CD4-positive, alpha-beta T cell (primary cell): ENCODE measurements at regions not wholly inside any gene's neighbourhood (a gene's known extent, or its start where the extent isn't known, plus 50 kb on each side); places are given as distances from the start of the nearest gene placed in this dataset.

Source experiments
- ATAC-seq: fragments of 200-7000 bp; cut with Tn5 transposase; one replicate; pipeline ENCODE4 v1.10.0; 2022; ENCODE audit warnings: mild to moderate bottlenecking; ENCODE audit not compliant: poor library complexity
- CTCF ChIA-PET: fragments of 350-600 bp; sonication (Branson Sonifier 250); formaldehyde crosslinking; loops from one replicate; lab custom pipeline; 2021; ENCODE audit warnings: antibody characterized with exemption, inconsistent platforms; lab: Charles Lee
- POLR2A ChIA-PET: fragments of 350-600 bp; sonication (Branson Sonifier 250); formaldehyde crosslinking; loops from one replicate; lab custom pipeline; 2021; ENCODE audit warnings: antibody characterized with exemption, inconsistent platforms; lab: Charles Lee
- DNase-seq, 14 experiments: peaks; one replicate each; pipeline ENCODE4 v3.0.0-alpha.2; 2013 to 2020; ENCODE audit warnings: mixed read lengths in 2 of 14
- H3K27ac ChIP-seq, 2 donors: one replicate each; pipeline versions ENCODE4 v1.5.1 to v1.7.0; 2013; ENCODE audit warnings: low read length in 2 of 2, low read depth in 1 of 2, mild to moderate bottlenecking in 1 of 2
- H3K27me3 ChIP-seq, 2 experiments: 1 replicate in 1 of 2; 2 replicates in 1 of 2; pipeline versions ENCODE4 v1.6.1 to v1.7.0; 2013; ENCODE audit warnings: low read length in 2 of 2, control low read depth in 1 of 2, mild to moderate bottlenecking in 1 of 2, moderate library complexity in 1 of 2; ENCODE audit not compliant: insufficient read depth in 2 of 2, control insufficient read depth in 1 of 2
- H3K36me3 ChIP-seq: one replicate; pipeline ENCODE4 v1.6.1; 2013; ENCODE audit warnings: low read length, control low read depth; ENCODE audit not compliant: insufficient read depth
- H3K4me1 ChIP-seq: one replicate; pipeline ENCODE4 v1.6.1; 2013; ENCODE audit warnings: low read length, control low read depth; ENCODE audit not compliant: insufficient read depth
- H3K4me3 ChIP-seq: one replicate; pipeline ENCODE4 v1.5.1; 2013; ENCODE audit warnings: mild to moderate bottlenecking, low read length, moderate library complexity
- H3K9me3 ChIP-seq, 2 experiments: 1 replicate in 1 of 2; 2 replicates in 1 of 2; pipeline versions ENCODE4 v1.6.1 to v1.7.0; 2013; ENCODE audit warnings: low read length in 2 of 2, mild to moderate bottlenecking in 2 of 2, control low read depth in 1 of 2, moderate library complexity in 1 of 2; ENCODE audit not compliant: control insufficient read depth in 1 of 2, insufficient read depth in 1 of 2
- H3K27ac Mint-ChIP-seq: one replicate; pipeline ENCODE4 v1.8.0; 2020; ENCODE audit warnings: mixed read lengths
- H3K27me3 Mint-ChIP-seq: one replicate; pipeline ENCODE4 v1.8.0; 2021; ENCODE audit warnings: mixed read lengths
- H3K36me3 Mint-ChIP-seq: one replicate; pipeline ENCODE4 v1.8.0; 2021; ENCODE audit warnings: low read depth, mixed read lengths
- H3K4me1 Mint-ChIP-seq: one replicate; pipeline ENCODE4 v1.8.0; 2021; ENCODE audit warnings: low read depth, mixed read lengths
- H3K4me3 Mint-ChIP-seq: one replicate; pipeline ENCODE4 v1.8.0; 2020; ENCODE audit warnings: mild to moderate bottlenecking, mixed read lengths
- H3K9me3 Mint-ChIP-seq: one replicate; pipeline ENCODE4 v1.8.0; 2020; ENCODE audit warnings: mixed read lengths
- intact Hi-C, 2 experiments: fragments of 100-400 bp; cut with DNase I in 1 of 2; cut with micrococcal nuclease in 1 of 2; formaldehyde crosslinking; loops; one replicate each; pipeline versions ENCODE4 v1.15.1 to v1.9.0; 2023 to 2025; cut with DNase I, micrococcal nuclease
- TF ChIP-seq, protein P1 (sequence below): fragments of 200-600 bp; IDR thresholded peaks from one replicate; pipeline ENCODE4 v1.8.0; 2022; ENCODE audit warnings: antibody characterized with exemption, mild to moderate bottlenecking

DNA sequence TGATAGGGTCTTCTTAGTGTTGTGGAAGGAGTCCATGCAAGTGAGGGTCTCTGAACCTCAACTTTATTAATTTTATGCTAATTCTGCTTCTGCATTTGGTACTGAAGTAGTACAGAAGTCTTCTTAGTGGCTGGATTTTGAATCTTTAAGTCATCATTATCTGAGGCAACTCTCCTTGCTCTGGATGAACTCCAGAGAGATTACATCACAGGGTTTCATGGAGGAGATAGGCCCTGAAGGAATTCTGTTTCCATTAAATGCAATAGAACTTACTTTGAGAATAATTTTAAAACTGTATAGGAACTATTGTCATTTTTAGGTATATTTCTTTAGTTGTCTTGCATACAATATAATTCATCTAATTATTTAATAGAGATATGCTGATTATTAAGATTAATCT, 451.2 kb downstream of the FAT4 start:
- Histone ChIP-seq H3K36me3 (no peaks in the 10 kb centered on the region), H3K4me1 (no peaks in the 10 kb centered on the region), H3K9me3 (no peaks in the 10 kb centered on the region), H3K4me3 (no peak overlapping the region), H3K27me3 (no peaks in the 10 kb centered on the region), H3K27ac (no peak overlapping the region)
- peaks cover 4% of the 10 kb centered on the region for H3K9me3 Mint-ChIP-seq
- TF ChIP-seq, protein P1, sequence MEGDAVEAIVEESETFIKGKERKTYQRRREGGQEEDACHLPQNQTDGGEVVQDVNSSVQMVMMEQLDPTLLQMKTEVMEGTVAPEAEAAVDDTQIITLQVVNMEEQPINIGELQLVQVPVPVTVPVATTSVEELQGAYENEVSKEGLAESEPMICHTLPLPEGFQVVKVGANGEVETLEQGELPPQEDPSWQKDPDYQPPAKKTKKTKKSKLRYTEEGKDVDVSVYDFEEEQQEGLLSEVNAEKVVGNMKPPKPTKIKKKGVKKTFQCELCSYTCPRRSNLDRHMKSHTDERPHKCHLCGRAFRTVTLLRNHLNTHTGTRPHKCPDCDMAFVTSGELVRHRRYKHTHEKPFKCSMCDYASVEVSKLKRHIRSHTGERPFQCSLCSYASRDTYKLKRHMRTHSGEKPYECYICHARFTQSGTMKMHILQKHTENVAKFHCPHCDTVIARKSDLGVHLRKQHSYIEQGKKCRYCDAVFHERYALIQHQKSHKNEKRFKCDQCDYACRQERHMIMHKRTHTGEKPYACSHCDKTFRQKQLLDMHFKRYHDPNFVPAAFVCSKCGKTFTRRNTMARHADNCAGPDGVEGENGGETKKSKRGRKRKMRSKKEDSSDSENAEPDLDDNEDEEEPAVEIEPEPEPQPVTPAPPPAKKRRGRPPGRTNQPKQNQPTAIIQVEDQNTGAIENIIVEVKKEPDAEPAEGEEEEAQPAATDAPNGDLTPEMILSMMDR, result no peak
- CTCF ChIA-PET, result no interaction called here
- POLR2A ChIA-PET, result no interaction called here
- H3K4me3 Mint-ChIP-seq, result no peak overlapping the region
- H3K36me3 Mint-ChIP-seq, result no peaks in the 10 kb centered on the region
- intact Hi-C loops, result no loop called here
- no peaks in the 10 kb centered on the region for H3K27me3 Mint-ChIP-seq
- DNase-seq, result no peak
- no peaks in the 10 kb centered on the region for H3K4me1 Mint-ChIP-seq
- ATAC-seq, result no peak
- H3K27ac Mint-ChIP-seq, result no peak overlapping the region

DNA sequence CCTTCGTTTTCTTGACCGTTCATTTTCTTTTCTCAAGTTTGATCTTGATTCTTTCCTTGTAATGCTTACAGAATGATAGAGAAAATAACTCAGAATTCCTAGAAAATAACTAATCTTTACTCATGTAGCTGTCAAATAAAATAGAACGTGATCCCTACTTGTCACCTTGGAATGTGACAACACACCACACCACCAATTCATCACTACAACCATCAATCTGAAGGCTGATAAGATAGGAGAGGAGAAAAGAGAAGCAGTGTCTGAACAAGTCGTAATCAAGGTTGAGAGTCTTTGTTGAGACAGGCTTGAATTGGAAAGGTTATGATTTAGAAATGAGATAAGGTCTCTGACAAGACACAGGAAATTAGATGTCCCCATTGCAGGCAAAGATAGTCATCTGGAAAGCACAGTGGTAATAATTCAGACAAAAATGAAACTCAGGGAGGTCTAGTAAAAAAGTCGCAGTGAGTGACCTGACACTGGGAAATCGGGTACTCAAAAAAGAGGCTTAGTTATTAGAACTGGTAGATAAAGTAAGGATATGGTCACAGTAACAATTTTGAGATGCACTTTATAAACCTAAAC, 456.2 kb downstream of the FAT4 start:
- CTCF ChIA-PET, result no interaction called here
- peaks cover 16% of the 10 kb centered on the region for H3K9me3 Mint-ChIP-seq
- H3K4me1 Mint-ChIP-seq, result no peaks in the 10 kb centered on the region
- H3K36me3 Mint-ChIP-seq, result no peaks in the 10 kb centered on the region
- TF ChIP-seq, protein P1, result no peak
- no peak overlapping the region for H3K4me3 Mint-ChIP-seq
- H3K36me3 ChIP-seq, result no peaks in the 10 kb centered on the region
- H3K4me3 ChIP-seq, result no peak overlapping the region
- intact Hi-C loops, result no loop called here
- H3K4me1 ChIP-seq, result no peaks in the 10 kb centered on the region
- ATAC-seq, result no peak
- H3K9me3 ChIP-seq, result peaks cover 4 to 6% of the 10 kb centered on the region in 2 experiments
- H3K27me3 ChIP-seq, result no peaks in the 10 kb centered on the region
- no peaks in the 10 kb centered on the region for H3K27me3 Mint-ChIP-seq
- H3K27ac ChIP-seq, result no peak overlapping the region
- DNase-seq, result no peak
- POLR2A ChIA-PET, result no interaction called here
- H3K27ac Mint-ChIP-seq, result no peak overlapping the region

DNA sequence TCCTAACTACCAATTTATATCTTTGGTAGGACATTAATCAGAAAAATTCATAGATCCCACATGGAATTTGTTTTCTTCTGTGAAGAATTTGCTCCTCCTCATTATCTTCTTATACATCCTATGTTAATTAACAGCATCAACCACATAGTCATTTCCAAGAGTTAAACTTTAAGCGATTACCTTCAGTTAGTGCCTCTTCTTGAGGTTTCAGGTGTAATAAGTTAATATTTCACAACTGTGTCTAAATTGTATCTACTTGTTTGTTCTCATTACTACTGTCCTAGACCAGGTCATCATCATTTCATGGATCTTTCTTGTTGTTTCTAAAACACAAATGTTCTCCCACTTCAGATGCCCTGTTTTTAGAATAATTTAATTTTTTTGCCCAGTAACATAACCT, 457.9 kb downstream of the FAT4 start:
- ChIA-PET CTCF (no interaction called here), POLR2A (no interaction called here)
- no peak for DNase-seq
- H3K27ac Mint-ChIP-seq, result no peak overlapping the region
- Histone ChIP-seq H3K4me1 (no peaks in the 10 kb centered on the region), H3K27ac (no peak overlapping the region), H3K36me3 (no peaks in the 10 kb centered on the region), H3K27me3 (no peaks in the 10 kb centered on the region), H3K9me3 (peaks cover 6 to 11% of the 10 kb centered on the region in 2 experiments), H3K4me3 (no peak overlapping the region)
- H3K27me3 Mint-ChIP-seq, result no peaks in the 10 kb centered on the region
- no peaks in the 10 kb centered on the region for H3K4me1 Mint-ChIP-seq
- no peak for ATAC-seq
- no peaks in the 10 kb centered on the region for H3K36me3 Mint-ChIP-seq
- intact Hi-C loops, result no loop called here
- no peak overlapping the region for H3K4me3 Mint-ChIP-seq
- peaks cover 22% of the 10 kb centered on the region for H3K9me3 Mint-ChIP-seq
- TF ChIP-seq, protein P1, result no peak
